Karpas-422 (cell line): ENCODE measurements at regions not wholly inside any gene's neighbourhood (a gene's known extent, or its start where the extent isn't known, plus 50 kb on each side); places are given as distances from the start of the nearest gene placed in this dataset.

Experiments used
- DNase-seq: peaks from one replicate; pipeline ENCODE4 v3.0.0-alpha.2; 2015
- H2AFZ ChIP-seq: fragments of 200-600 bp; sonication (generic); 2 replicates; pipeline ENCODE4 v1.6.1; 2014; ENCODE audit warnings: antibody characterized with exemption, low read length, mixed read lengths
- H3K27ac ChIP-seq: fragments of 200-600 bp; sonication (generic); 2 replicates; pipeline ENCODE4 v1.5.1; 2014; ENCODE audit warnings: mild to moderate bottlenecking, low read length, moderate library complexity
- H3K27me3 ChIP-seq: fragments of 200-600 bp; sonication (generic); 2 replicates; pipeline ENCODE4 v1.6.1; 2014; ENCODE audit warnings: low read length, mixed read lengths
- H3K36me3 ChIP-seq: fragments of 200-600 bp; sonication (generic); 2 replicates; pipeline ENCODE4 v1.6.1; 2014; ENCODE audit warnings: low read length, mixed read lengths; ENCODE audit not compliant: insufficient read depth
- H3K4me1 ChIP-seq: fragments of 200-600 bp; sonication (generic); 2 replicates; pipeline ENCODE4 v1.6.1; 2014; ENCODE audit warnings: mild to moderate bottlenecking, low read length, mixed read lengths
- H3K4me2 ChIP-seq: fragments of 200-600 bp; sonication (generic); 2 replicates; pipeline ENCODE4 v1.6.1; 2014; ENCODE audit warnings: low read length, low read depth, mild to moderate bottlenecking; ENCODE audit not compliant: poor library complexity, severe bottlenecking
- H3K4me3 ChIP-seq: fragments of 200-600 bp; sonication (generic); 2 replicates; pipeline ENCODE4 v1.5.1; 2014; ENCODE audit warnings: mild to moderate bottlenecking, antibody characterized with exemption, low read length, mixed read lengths
- H3K79me2 ChIP-seq: fragments of 200-600 bp; sonication (generic); 2 replicates; pipeline ENCODE4 v1.6.1; 2014; ENCODE audit warnings: mild to moderate bottlenecking, low read length, mixed read lengths
- H3K9ac ChIP-seq: fragments of 200-600 bp; sonication (generic); 2 replicates; pipeline ENCODE4 v1.6.0; 2014; ENCODE audit warnings: low read length
- H3K9me2 ChIP-seq: fragments of 200-600 bp; sonication (generic), shearing (Covaris generic); replicated peaks from 2 replicates; pipeline ENCODE4 v1.6.0; 2014; ENCODE audit warnings: mild to moderate bottlenecking, low read length, moderate library complexity; ENCODE audit not compliant: insufficient read depth
- H3K9me3 ChIP-seq: fragments of 300-700, 200-600 bp; sonication (generic); 2 replicates; pipeline ENCODE4 v1.6.1; 2014; ENCODE audit warnings: low read length, mixed read lengths
- H4K20me1 ChIP-seq: fragments of 200-600 bp; sonication (generic); 2 replicates; pipeline ENCODE4 v1.6.1; 2014; ENCODE audit warnings: mild to moderate bottlenecking, antibody characterized with exemption, low read length, low read depth; ENCODE audit not compliant: insufficient read depth

- no peak overlapping the region for H2AFZ ChIP-seq
- H3K4me1 ChIP-seq, result no peaks in the 10 kb centered on the region
- no peak overlapping the region for H3K4me3 ChIP-seq
- no peak for DNase-seq
- H3K27ac ChIP-seq, result no peak overlapping the region
- H3K9me3 ChIP-seq, result no peaks in the 10 kb centered on the region
- H3K9me2 ChIP-seq, result no peaks in the 10 kb centered on the region
- H3K79me2 ChIP-seq, result no peaks in the 10 kb centered on the region
- no peaks in the 10 kb centered on the region for H3K27me3 ChIP-seq
- no peak overlapping the region for H3K4me2 ChIP-seq
- no peaks in the 10 kb centered on the region for H3K36me3 ChIP-seq
- no peaks in the 10 kb centered on the region for H4K20me1 ChIP-seq
- H3K9ac ChIP-seq, result no peak overlapping the region
Measured at GRCh38 chr16:86665929-86666328, 87.6 kb downstream of the FOXL1 start.

- no peak for DNase-seq
- H3K9me3 ChIP-seq, result no peaks in the 10 kb centered on the region
- H3K27ac ChIP-seq, result no peak overlapping the region
- no peaks in the 10 kb centered on the region for H3K9me2 ChIP-seq
- H3K9ac ChIP-seq, result no peak overlapping the region
- H3K27me3 ChIP-seq, result no peaks in the 10 kb centered on the region
- H3K4me3 ChIP-seq, result no peak overlapping the region
- no peaks in the 10 kb centered on the region for H3K4me1 ChIP-seq
- H2AFZ ChIP-seq, result no peak overlapping the region
- H3K4me2 ChIP-seq, result no peak overlapping the region
- H3K79me2 ChIP-seq, result no peaks in the 10 kb centered on the region
- H3K36me3 ChIP-seq, result no peaks in the 10 kb centered on the region
- H4K20me1 ChIP-seq, result no peaks in the 10 kb centered on the region
Measured at GRCh38 chr16:86667035-86667434, 88.7 kb downstream of the FOXL1 start.

DNA sequence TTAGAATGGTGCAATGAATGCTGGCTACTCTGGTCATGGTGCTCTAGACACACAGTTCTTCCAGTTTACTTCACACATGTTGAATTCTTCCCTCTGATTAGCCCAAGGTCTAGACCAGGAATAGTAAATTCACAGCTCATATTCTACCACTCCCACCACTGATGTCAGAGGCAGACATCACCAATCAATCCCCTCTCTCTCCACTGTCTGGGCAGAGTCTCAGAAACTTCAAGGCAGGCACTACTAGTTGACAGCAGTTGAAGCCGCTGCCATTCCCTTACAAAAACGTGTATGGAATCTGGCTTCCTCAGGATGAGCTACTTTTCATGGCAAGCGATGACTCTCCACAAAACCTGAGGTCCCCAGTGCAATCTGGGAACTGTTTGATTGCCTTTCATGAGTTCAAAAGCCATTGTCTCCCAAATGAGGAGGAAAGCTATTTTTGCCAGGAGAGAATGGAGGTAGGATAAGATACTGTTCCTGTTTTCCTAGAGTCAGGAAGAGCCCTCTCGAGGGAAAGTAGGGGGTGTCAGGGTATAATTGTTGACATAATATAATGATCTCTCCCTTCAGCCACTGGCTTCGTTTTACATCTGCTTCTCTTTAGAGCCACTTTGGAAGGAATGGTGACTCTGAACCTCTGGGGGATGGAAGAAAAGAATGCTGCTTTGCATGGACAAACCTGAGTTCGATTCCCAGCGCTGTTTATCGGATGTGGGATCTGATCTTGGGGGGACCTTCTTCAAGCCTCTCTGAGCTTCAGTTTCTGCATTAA is 90.0 kb downstream of the FOXL1 start:
- Histone ChIP-seq H3K27me3 (no peaks in the 10 kb centered on the region), H3K4me2 (no peak overlapping the region), H3K9me2 (no peaks in the 10 kb centered on the region), H3K9me3 (no peaks in the 10 kb centered on the region), H3K9ac (no peak overlapping the region), H3K79me2 (no peaks in the 10 kb centered on the region), H4K20me1 (no peaks in the 10 kb centered on the region), H3K27ac (no peak overlapping the region), H3K4me1 (no peaks in the 10 kb centered on the region), H2AFZ (no peak overlapping the region), H3K4me3 (no peak overlapping the region), H3K36me3 (no peaks in the 10 kb centered on the region)
- no peak for DNase-seq

GRCh38 chr16:86669285-86669805 is 91.0 kb downstream of the FOXL1 start:
- no peaks in the 10 kb centered on the region for H3K9me2 ChIP-seq
- no peaks in the 10 kb centered on the region for H4K20me1 ChIP-seq
- H3K9ac ChIP-seq, result no peak overlapping the region
- no peak overlapping the region for H3K27ac ChIP-seq
- H3K4me2 ChIP-seq, result no peak overlapping the region
- no peak overlapping the region for H3K4me3 ChIP-seq
- H2AFZ ChIP-seq, result no peak overlapping the region
- H3K36me3 ChIP-seq, result no peaks in the 10 kb centered on the region
- H3K27me3 ChIP-seq, result no peaks in the 10 kb centered on the region
- no peaks in the 10 kb centered on the region for H3K79me2 ChIP-seq
- no peaks in the 10 kb centered on the region for H3K4me1 ChIP-seq
- DNase-seq, result no peak
- no peaks in the 10 kb centered on the region for H3K9me3 ChIP-seq

DNA sequence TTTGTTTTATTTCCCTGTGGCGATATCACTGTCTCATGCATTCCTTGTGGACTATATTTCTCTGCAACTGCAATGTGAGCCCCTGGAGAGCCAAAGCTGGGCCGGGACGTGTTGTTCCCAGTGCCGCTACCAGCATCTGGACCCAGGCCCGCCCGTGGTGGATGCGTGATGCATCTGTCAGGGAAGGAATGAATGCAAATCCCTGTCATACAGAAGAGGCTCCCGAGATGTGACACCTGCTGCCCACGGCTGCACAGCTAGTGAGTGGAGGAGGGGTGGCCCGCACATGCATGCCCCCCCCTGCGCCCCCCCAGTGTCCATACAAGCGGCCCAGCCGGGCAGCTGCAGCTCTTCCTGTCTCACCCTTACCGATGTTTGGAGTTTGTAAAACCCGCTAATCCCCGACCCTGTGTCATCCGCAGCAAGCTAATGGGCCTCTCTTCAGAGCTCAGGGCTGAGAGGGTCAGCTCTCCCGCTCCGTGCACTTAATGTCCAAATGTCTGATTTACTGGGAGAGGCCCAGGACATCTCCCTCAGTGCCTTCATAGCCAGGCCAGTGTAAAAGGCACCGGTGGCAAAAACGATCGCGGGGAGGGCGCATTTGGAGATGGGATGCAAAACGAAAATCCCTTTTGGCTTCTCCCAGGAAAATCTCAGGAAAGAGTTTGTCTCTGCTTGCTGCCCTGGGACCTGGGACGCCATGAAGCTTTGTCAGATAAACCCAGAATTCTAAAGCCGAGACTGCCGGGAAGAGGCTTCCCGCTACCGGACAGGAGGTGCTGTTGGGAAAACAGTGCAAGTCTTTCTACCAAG is 91.8 kb downstream of the FOXL1 start:
- no peak overlapping the region for H3K4me2 ChIP-seq
- H3K27me3 ChIP-seq, result no peaks in the 10 kb centered on the region
- no peak overlapping the region for H2AFZ ChIP-seq
- DNase-seq, result no peak
- no peaks in the 10 kb centered on the region for H3K4me1 ChIP-seq
- no peak overlapping the region for H3K27ac ChIP-seq
- H3K9ac ChIP-seq, result no peak overlapping the region
- no peaks in the 10 kb centered on the region for H3K79me2 ChIP-seq
- H3K4me3 ChIP-seq, result no peak overlapping the region
- no peaks in the 10 kb centered on the region for H3K9me2 ChIP-seq
- H3K9me3 ChIP-seq, result no peaks in the 10 kb centered on the region
- H3K36me3 ChIP-seq, result no peaks in the 10 kb centered on the region
- H4K20me1 ChIP-seq, result no peaks in the 10 kb centered on the region

GRCh38 chr16:86670750-86671234 is 92.4 kb downstream of the FOXL1 start:
- H3K4me3 ChIP-seq, result no peak overlapping the region
- no peaks in the 10 kb centered on the region for H4K20me1 ChIP-seq
- no peak for DNase-seq
- H2AFZ ChIP-seq, result no peak overlapping the region
- H3K79me2 ChIP-seq, result no peaks in the 10 kb centered on the region
- H3K4me1 ChIP-seq, result no peaks in the 10 kb centered on the region
- H3K4me2 ChIP-seq, result no peak overlapping the region
- H3K27ac ChIP-seq, result no peak overlapping the region
- H3K9me2 ChIP-seq, result no peaks in the 10 kb centered on the region
- no peaks in the 10 kb centered on the region for H3K27me3 ChIP-seq
- H3K9me3 ChIP-seq, result no peaks in the 10 kb centered on the region
- no peaks in the 10 kb centered on the region for H3K36me3 ChIP-seq
- no peak overlapping the region for H3K9ac ChIP-seq

DNA sequence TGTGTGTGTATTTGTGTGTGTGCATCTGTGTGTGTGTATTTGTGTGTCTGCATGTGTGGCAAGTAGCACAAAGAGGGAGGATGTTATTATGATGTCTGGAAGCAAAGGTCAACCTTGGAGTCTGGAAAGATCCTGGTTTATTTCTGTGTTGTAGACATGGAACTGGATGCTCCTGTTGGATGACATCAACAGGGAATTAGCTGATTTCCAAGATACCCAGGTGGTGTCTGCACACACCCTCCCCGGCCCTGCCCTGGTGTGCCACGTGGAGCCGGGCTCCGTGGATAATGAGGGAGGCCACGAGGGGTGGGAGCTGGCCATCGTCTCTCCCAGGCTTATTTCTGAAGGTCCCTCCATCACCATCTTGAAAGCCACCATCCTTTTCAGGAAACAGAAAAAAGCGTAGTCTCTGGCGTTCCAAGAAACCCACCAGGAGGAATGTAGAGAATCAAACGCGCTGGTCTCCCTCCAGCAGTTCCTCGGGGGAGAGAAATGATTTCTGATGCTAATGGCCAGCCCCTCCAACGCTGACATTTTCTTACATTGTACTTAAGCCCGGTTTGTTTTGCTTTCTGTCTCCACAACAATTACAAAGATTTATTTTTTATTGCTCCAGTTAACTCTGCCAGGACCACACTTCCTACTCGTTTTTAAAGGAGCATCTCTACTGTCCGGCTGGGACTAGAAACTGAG is 93.3 kb downstream of the FOXL1 start:
- H3K4me3 ChIP-seq, result no peak overlapping the region
- H3K79me2 ChIP-seq, result no peaks in the 10 kb centered on the region
- no peaks in the 10 kb centered on the region for H3K9me3 ChIP-seq
- no peaks in the 10 kb centered on the region for H3K9me2 ChIP-seq
- H3K36me3 ChIP-seq, result no peaks in the 10 kb centered on the region
- H3K27ac ChIP-seq, result no peak overlapping the region
- H3K9ac ChIP-seq, result no peak overlapping the region
- no peak overlapping the region for H3K4me2 ChIP-seq
- H4K20me1 ChIP-seq, result no peaks in the 10 kb centered on the region
- no peaks in the 10 kb centered on the region for H3K4me1 ChIP-seq
- no peak overlapping the region for H2AFZ ChIP-seq
- DNase-seq, result no peak
- no peaks in the 10 kb centered on the region for H3K27me3 ChIP-seq
